ENCODE measurements at regions not wholly inside any gene's neighbourhood (a gene's known extent, or its start where the extent isn't known, plus 50 kb on each side); places are given as distances from the start of the nearest gene placed in this dataset.

DNA sequence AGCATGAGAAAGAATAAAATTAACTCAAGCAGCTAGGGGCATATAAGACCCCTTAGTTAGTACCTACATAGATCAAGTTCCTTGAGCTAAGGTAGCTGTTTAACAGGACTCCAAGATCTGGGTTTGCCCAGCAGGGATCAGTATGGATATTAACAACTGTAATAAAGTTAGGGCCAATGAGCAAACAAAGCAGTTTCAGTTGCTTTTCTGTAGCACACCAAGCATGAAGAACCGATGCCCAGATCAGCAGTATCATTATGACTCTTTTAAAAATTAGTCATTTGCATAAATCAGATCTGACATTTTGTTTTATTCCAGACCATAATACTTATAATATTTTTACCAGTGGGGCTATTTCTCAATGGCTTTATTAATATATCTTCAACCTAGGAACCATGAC, 80.9 kb downstream of the C4orf33 start:
- ChIA-PET POLR2A (no interaction called here), CTCF (ENCODE audit: low intra/inter-chr PET ratio) (no interaction called here)
- Histone ChIP-seq H3K79me2 (ENCODE audit: control insufficient read depth, insufficient read depth, low read length) (no peaks in the 10 kb centered on the region), H3K4me2 (ENCODE audit: insufficient read depth, low read length) (no peak overlapping the region), H3K9me1 (ENCODE audit: control insufficient read depth, insufficient read depth, low read length) (no peaks in the 10 kb centered on the region), H3K27ac (ENCODE audit: extremely low read depth, low read depth, low read length) (no peak overlapping the region), H3K27me3 (ENCODE audit: control insufficient read depth in 2 of 2, insufficient read depth in 2 of 2, low read length in 2 of 2) (no peaks in the 10 kb centered on the region), H3K9ac (ENCODE audit: insufficient read depth in 1 of 2, low read depth in 2 of 2, low read length in 2 of 2) (no peak overlapping the region), H2AFZ (ENCODE audit: low read depth, low read length) (no peak overlapping the region), H4K20me1 (replicated peaks; ENCODE audit: control insufficient read depth, insufficient read depth, low read length) (no peaks in the 10 kb centered on the region), H3K4me1 (replicated peaks in 1 of 2; ENCODE audit: control insufficient read depth in 2 of 2, insufficient read depth in 2 of 2, low read length in 2 of 2) (no peaks in the 10 kb centered on the region), H3K9me3 (replicated peaks; ENCODE audit: control insufficient read depth, insufficient read depth, low read depth, low read length) (no peaks in the 10 kb centered on the region), H3K4me3 (no peak overlapping the region), H3K36me3 (ENCODE audit: control insufficient read depth, insufficient read depth, low read length) (no peaks in the 10 kb centered on the region)
- no peak for FAIRE-seq
- no peak for DNase-seq (ENCODE audit: extremely low read depth in 1 of 4, low spot score in 3 of 4)
- intact Hi-C loops (cut with micrococcal nuclease) (no loop called here), in situ Hi-C loops (cut with MboI) (no loop called here)
- ATAC-seq, result no peak
- 0% methylated on average over 1 of the region's 1 CpG for WGBS (ENCODE audit: insufficient coverage, low coverage, missing lambda C conversion rate)
- no TSS peak for BruUV-seq (replicated peaks)
- TF ChIP-seq ZNF133 (CRISPR knock-in tag; IDR thresholded peaks at IDR 0.05) (no peak), EP300 (IDR thresholded peaks at IDR 0.05; ENCODE audit: low read length) (no peak), MXI1 (IDR thresholded peaks at IDR 0.05; ENCODE audit: low read depth, low read length) (no peak)
- TF ChIP-seq, protein P1, sequence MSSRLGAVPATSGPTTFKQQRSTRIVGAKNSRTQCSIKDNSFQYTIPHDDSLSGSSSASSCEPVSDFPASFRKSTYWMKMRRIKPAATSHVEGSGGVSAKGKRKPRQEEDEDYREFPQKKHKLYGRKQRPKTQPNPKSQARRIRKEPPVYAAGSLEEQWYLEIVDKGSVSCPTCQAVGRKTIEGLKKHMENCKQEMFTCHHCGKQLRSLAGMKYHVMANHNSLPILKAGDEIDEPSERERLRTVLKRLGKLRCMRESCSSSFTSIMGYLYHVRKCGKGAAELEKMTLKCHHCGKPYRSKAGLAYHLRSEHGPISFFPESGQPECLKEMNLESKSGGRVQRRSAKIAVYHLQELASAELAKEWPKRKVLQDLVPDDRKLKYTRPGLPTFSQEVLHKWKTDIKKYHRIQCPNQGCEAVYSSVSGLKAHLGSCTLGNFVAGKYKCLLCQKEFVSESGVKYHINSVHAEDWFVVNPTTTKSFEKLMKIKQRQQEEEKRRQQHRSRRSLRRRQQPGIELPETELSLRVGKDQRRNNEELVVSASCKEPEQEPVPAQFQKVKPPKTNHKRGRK (tag; IDR thresholded peaks at IDR 0.05), result no peak

DNA sequence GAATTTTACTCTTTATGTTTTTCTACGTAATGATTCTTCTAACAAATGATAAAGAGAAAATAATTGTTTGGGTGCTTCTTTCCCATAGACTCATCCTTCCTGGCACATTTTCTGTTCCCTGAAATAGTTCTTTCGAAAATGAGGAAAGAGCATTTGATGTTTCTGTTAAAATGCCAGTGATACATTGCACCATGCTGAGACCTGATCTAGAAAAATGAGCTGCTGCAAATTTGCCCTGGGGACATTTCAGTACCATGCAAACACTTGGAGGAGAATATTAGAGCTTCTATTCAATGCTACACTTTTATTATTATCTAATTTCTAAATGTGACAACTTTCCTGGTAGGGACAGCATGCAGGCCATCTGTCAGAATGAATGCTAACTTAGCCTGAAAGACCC, 83.3 kb downstream of the C4orf33 start:
- no TSS peak for BruUV-seq (replicated peaks)
- TF ChIP-seq, protein P2, sequence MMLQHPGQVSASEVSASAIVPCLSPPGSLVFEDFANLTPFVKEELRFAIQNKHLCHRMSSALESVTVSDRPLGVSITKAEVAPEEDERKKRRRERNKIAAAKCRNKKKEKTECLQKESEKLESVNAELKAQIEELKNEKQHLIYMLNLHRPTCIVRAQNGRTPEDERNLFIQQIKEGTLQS (IDR thresholded peaks at IDR 0.05), result no peak
- TF ChIP-seq, protein P2 (CRISPR knock-in tag; conservative IDR thresholded peaks at IDR 0.05), result no peak
- H3K9ac ChIP-seq (ENCODE audit: insufficient read depth in 1 of 2, low read depth in 2 of 2, low read length in 2 of 2), result no peak overlapping the region
- no peaks in the 10 kb centered on the region for H3K9me3 ChIP-seq (replicated peaks; ENCODE audit: control insufficient read depth, insufficient read depth, low read depth, low read length)
- H3K27ac ChIP-seq (ENCODE audit: extremely low read depth, low read depth, low read length), result no peak overlapping the region
- no peaks in the 10 kb centered on the region for H4K20me1 ChIP-seq (replicated peaks; ENCODE audit: control insufficient read depth, insufficient read depth, low read length)
- H3K4me1 ChIP-seq (replicated peaks in 1 of 2; ENCODE audit: control insufficient read depth in 2 of 2, insufficient read depth in 2 of 2, low read length in 2 of 2), result no peaks in the 10 kb centered on the region
- no peaks in the 10 kb centered on the region for H3K9me1 ChIP-seq (ENCODE audit: control insufficient read depth, insufficient read depth, low read length)
- FAIRE-seq (no peak), ATAC-seq (no peak), DNase-seq (ENCODE audit: extremely low read depth in 1 of 4, low spot score in 3 of 4) (no peak)
- ChIA-PET POLR2A (no interaction called here), CTCF (ENCODE audit: low intra/inter-chr PET ratio) (no interaction called here)
- no peak overlapping the region for H3K4me3 ChIP-seq
- 0% methylated on average over 2 of the region's 2 CpGs for WGBS (ENCODE audit: insufficient coverage, low coverage, missing lambda C conversion rate)
- H3K4me2 ChIP-seq (ENCODE audit: insufficient read depth, low read length), result no peak overlapping the region
- no peaks in the 10 kb centered on the region for H3K36me3 ChIP-seq (ENCODE audit: control insufficient read depth, insufficient read depth, low read length)
- in situ Hi-C loops (cut with MboI) (no loop called here), intact Hi-C loops (cut with micrococcal nuclease) (no loop called here)
- H3K79me2 ChIP-seq (ENCODE audit: control insufficient read depth, insufficient read depth, low read length), result no peaks in the 10 kb centered on the region
- H3K27me3 ChIP-seq (ENCODE audit: control insufficient read depth in 2 of 2, insufficient read depth in 2 of 2, low read length in 2 of 2), result no peaks in the 10 kb centered on the region
- no peak overlapping the region for H2AFZ ChIP-seq (ENCODE audit: low read depth, low read length)
